Ishikawa (cell line): ENCODE measurements at regions not wholly inside any gene's neighbourhood (a gene's known extent, or its start where the extent isn't known, plus 50 kb on each side); places are given as distances from the start of the nearest gene placed in this dataset.

Source experiments
- CEBPB ChIP-seq: IDR thresholded peaks from 2 replicates; pipeline ENCODE4 v1.6.1; 2012
- EP300 ChIP-seq: IDR thresholded peaks from 2 replicates; pipeline ENCODE4 v1.6.1; 2012; ENCODE audit warnings: borderline replicate concordance

GRCh38 chr6:76852776-76853175 lies 610.5 kb downstream of the HTR1B start:
- TF ChIP-seq EP300: no peak
- TF ChIP-seq CEBPB: no peak
